GM19099 (cell line): ENCODE measurements at regions not wholly inside any gene's neighbourhood (a gene's known extent, or its start where the extent isn't known, plus 50 kb on each side); places are given as distances from the start of the nearest gene placed in this dataset.

Experiments used
- POLR2A ChIP-seq: IDR thresholded peaks from 3 replicates; pipeline ENCODE4 v1.6.1; 2011; ENCODE audit warnings: low read depth; ENCODE audit not compliant: insufficient read length; ENCODE audit errors: extremely low read depth

- no peak for TF ChIP-seq POLR2A
These were observed 231.5 kb upstream of the ZNF32 start for GRCh38 chr10:43880160-43880559.

DNA sequence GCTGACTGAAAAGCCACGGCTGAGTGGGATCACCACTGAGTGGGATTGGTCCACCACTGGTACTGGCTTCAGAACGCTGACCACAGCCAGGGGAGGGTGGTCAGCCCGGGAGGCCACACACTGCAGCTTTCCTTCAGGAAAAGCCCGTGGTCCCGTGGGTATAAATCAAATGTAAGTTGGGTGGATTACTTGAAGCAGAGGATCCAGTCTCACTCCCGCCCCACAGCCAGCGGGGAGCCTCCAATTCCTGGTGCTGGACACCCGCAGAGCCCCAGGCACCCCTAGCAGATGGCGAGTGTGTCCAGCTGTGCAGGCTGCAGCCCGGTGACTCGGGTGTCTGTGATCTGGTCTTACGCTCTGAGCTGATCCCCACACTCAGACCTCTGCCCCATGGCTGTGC is 231.1 kb upstream of the ZNF32 start:
- TF ChIP-seq POLR2A, result no peak

DNA sequence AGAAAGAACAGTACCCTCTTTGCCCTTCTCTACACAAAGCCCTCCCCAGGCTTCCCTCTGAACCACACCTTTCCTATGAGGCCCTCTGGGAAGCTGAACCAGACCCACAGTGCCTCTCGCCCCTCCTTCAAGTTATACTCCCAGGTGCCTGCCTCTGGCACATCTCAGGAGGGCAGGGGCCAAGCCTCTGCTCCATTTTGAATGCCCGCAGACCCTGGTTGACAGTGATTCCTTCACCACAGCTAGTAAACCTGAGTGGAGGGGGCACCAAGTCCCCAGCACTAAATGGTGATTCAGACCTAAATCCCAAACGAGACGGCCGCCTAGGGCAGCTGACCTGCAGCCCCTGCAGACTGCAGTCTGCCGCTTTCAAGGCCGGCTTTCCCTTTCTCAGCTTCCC is 230.5 kb upstream of the ZNF32 start:
- TF ChIP-seq POLR2A, result no peak

DNA sequence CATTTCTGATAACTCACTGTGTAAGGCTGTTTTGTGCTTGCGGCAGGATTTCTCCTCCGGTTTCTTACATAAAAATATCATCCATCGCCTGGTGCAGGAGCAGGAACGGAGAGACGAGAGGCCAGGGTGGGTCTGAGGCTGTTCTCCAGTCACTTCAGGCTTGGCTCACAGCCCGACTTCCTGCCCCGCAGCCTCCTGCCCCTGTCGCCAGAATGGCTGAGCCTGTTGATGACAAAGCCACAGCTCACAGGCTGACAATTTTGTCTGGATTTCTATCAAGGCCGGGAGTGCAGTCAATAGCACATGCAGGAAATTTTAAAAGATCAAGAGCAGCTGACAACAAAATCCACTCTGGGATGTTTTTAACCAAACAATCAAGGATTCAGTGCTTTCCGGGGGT is 229.7 kb upstream of the ZNF32 start:
- TF ChIP-seq POLR2A, result no peak

DNA sequence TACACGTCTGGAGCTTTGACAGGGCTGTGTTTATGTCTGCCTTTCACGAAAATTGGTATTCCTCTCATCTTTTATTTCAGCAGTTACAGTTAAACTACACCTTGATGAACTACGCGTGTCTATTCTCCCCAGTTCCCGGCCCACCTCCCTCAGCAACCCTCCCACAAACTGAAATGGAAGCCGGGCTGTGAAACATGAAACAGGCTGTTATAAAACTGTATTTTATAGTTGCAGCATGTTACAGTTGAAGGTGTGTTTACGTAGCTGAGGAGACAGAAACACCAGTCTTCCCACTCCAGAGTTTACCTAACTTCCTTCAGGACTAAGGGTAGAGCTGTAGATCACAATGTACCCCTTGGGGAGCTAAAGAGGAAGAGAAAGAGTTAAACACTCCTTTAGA is 228.3 kb upstream of the ZNF32 start:
- TF ChIP-seq POLR2A, result no peak

DNA sequence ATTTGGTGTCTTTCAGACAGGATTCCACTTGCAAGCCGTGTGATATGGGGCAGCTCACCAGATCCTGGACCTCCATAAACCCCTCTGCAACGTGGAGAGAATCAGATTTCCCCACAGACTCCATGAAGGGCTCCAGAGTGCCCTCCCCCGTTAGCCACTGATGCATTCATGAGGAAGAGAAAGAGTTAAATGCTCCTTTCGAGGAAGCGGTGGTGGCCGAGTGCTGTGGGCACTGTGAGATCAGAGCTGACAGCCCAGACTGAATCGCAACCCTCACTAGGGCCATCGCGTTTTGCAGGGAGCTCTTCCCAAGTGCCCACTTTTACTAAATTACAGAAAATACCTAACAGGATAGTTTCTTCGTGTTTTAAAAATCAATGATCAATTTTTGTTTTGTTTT is 226.3 kb upstream of the ZNF32 start:
- no peak for TF ChIP-seq POLR2A

- no peak for TF ChIP-seq POLR2A
These were observed 225.0 kb upstream of the ZNF32 start for GRCh38 chr10:43873717-43874116.

GRCh38 chr10:43872644-43873043 is 224.0 kb upstream of the ZNF32 start:
- no peak for TF ChIP-seq POLR2A

DNA sequence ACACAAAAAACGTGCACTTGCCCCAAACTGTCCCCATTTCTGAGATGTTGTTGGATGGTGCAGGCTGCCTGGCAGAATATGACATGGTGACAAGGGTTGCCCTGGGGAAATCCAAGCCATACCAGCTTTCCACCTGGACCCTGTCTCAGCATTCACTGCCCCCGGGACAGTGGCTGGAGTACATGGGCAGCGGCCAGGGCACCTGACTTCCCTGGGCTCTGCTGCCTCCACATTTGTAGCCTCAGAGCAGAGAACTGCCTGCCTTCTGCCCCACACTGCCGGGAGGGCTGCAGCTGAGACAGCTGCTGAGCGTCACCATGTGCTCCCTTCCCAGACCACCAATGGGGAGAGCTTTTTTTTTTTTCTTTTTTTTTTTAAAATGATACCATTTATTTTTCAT is 222.9 kb upstream of the ZNF32 start:
- TF ChIP-seq POLR2A, result no peak

DNA sequence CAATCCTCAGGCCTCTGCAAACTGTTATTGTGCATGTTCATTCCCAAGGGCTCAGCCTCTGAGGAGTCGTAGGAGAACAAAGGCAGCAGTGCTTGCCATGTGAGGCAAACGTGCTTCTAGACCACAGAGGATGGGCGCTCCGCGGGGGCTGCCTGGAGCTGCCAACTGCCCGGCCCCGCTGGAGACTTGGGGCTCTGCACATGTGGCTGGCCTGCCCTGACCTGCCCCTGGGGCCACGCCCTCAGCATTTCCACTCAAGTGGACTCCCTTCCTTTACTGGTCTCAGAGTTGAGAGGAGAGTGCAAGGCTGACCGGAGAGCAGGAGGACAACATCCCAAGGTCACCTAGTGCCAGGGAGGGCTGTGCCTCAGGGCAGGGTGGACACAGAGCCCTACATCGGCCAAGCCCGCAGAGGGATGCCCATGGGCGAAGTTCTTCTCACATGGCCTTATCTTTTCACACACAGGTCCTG is 222.3 kb upstream of the ZNF32 start:
- TF ChIP-seq POLR2A, result no peak

DNA sequence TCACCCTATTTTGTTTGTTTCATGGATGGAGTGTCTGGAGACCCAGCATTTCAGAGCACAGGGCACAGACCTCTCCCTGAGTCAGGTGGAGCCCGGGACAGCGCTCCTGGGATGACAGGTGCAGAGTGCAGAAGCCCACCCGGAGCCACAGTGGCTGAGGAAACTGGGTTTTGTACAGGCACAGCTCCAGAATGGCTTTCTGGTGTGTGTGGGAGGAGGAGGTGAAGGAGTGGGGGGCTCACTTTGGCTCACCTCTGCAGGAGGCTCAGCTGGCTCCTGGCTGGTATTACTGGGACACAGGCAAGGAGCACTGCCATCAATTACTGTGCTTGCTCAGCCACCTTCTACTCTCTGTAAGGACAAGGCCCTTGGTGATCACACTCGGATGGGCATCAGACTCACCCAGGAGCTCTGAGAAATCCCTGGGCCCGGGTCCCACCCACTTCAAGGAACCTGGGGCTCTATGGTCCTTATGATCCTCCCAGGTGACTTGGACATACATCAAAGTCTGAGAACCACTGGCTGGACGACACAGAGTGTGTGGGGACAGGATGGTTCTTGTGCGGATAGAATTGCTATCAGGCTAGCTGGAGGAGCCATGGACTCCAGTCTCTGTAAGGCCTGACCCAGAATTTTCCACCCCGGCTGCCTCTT is 221.1 kb upstream of the ZNF32 start:
- no peak for TF ChIP-seq POLR2A

- TF ChIP-seq POLR2A, result no peak
These were observed 220.3 kb upstream of the ZNF32 start for GRCh38 chr10:43868952-43869351.

- TF ChIP-seq POLR2A, result no peak
These were observed 219.2 kb upstream of the ZNF32 start for GRCh38 chr10:43867667-43868565.

GRCh38 chr10:43867113-43867512 is 218.4 kb upstream of the ZNF32 start:
- TF ChIP-seq POLR2A, result no peak

DNA sequence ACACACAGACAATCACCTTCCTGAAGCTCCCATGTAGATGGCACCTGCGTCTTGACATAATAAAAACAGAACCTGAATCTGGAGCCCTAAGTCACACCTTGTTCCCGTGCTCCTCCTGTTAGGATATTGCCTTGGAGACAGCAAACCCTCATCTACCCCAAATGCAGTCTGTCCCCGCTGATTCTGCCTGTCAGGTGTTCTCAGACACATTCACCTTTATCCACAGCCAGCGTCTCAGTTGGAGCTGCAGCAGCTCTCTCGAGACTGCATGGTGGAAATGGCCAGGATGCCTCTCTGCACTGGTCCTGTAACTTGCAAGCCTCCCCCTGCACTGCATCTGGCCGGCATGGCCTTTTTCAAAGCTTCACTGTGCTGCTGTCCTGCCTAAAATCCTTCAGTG is 218.0 kb upstream of the ZNF32 start:
- no peak for TF ChIP-seq POLR2A

GRCh38 chr10:43865265-43866135 is 216.8 kb upstream of the ZNF32 start:
- no peak for TF ChIP-seq POLR2A

GRCh38 chr10:43864656-43865055 is 216.0 kb upstream of the ZNF32 start:
- TF ChIP-seq POLR2A, result no peak
